HEK293T (cell line): ENCODE measurements at regions not wholly inside any gene's neighbourhood (a gene's known extent, or its start where the extent isn't known, plus 50 kb on each side); places are given as distances from the start of the nearest gene placed in this dataset.

Experiments used
- ARNT ChIP-seq: fragments of 450-650 bp; IDR thresholded peaks from 2 replicates; pipeline ENCODE4 v1.6.1; 2017; ENCODE audit warnings: mild to moderate bottlenecking
- CTBP1 ChIP-seq: fragments of 450-650 bp; IDR thresholded peaks from 2 replicates; pipeline ENCODE4 v1.6.1; 2016; ENCODE audit warnings: borderline replicate concordance
- ELF4 ChIP-seq: fragments of 450-650 bp; IDR thresholded peaks from 2 replicates; pipeline ENCODE4 v1.6.1; 2017; ENCODE audit warnings: antibody characterized with exemption
- FOXA1 ChIP-seq: fragments of 450-650 bp; IDR thresholded peaks from 2 replicates; pipeline ENCODE4 v1.6.1; 2016; ENCODE audit warnings: mild to moderate bottlenecking
- FOXM1 ChIP-seq: fragments of 450-650 bp; IDR thresholded peaks from 2 replicates; pipeline ENCODE4 v1.6.1; 2017; ENCODE audit warnings: mild to moderate bottlenecking, borderline replicate concordance
- L3MBTL2 ChIP-seq: fragments of 450-650 bp; conservative IDR thresholded peaks from 2 replicates; pipeline ENCODE4 v1.6.1; 2016; ENCODE audit warnings: mild to moderate bottlenecking
- NFRKB ChIP-seq: fragments of 450-650 bp; IDR thresholded peaks from 2 replicates; pipeline ENCODE4 v1.6.1; 2016; ENCODE audit warnings: mild to moderate bottlenecking, moderate library complexity
- PKNOX1 ChIP-seq: fragments of 450-650 bp; IDR thresholded peaks from 2 replicates; pipeline ENCODE4 v1.6.1; 2016
- SP1 ChIP-seq: fragments of 450-650 bp; IDR thresholded peaks from 2 replicates; pipeline ENCODE4 v1.6.1; 2017
- SUZ12 ChIP-seq: fragments of 450-650 bp; IDR thresholded peaks from 2 replicates; pipeline ENCODE4 v1.6.1; 2016; ENCODE audit warnings: mild to moderate bottlenecking
- ZNF384 ChIP-seq: fragments of 450-650 bp; IDR thresholded peaks from 2 replicates; pipeline ENCODE4 v1.6.1; 2016

GRCh38 chr17:72422204-72422504 lies 301.3 kb downstream of the SOX9 start:
- TF ChIP-seq SUZ12, result no peak
- TF ChIP-seq SP1, result no peak
- TF ChIP-seq FOXM1, result no peak
- no peak for TF ChIP-seq FOXA1
- TF ChIP-seq NFRKB, result no peak
- no peak for TF ChIP-seq CTBP1
- TF ChIP-seq ARNT, result no peak
- TF ChIP-seq ZNF384, result no peak
- TF ChIP-seq PKNOX1, result no peak
- TF ChIP-seq ELF4, result no peak
- no peak for TF ChIP-seq L3MBTL2
